ENCODE measurements at regions not wholly inside any gene's neighbourhood (a gene's known extent, or its start where the extent isn't known, plus 50 kb on each side); places are given as distances from the start of the nearest gene placed in this dataset.

DNA sequence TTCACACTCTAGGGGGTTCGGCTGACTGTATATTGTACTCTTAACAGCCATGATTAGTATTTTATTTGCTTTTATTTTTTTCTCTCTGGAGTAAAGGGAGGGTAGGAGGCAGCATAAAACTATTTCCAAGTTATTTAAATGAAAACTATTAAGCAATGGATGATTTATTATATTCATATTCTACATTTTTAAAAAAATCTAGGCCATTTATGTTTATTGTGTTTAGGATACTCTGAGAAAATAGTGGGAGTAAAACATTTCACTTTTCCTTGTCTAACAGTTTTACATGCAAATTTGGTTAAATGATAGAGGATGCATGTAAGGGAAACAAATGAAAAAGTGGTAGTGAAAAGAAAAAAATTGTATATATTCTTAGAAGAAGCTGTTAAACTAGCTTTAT is 276.3 kb downstream of the GAS1 start:
- no peak for DNase-seq (ENCODE audit: low read depth)
- TF ChIP-seq, protein P1, sequence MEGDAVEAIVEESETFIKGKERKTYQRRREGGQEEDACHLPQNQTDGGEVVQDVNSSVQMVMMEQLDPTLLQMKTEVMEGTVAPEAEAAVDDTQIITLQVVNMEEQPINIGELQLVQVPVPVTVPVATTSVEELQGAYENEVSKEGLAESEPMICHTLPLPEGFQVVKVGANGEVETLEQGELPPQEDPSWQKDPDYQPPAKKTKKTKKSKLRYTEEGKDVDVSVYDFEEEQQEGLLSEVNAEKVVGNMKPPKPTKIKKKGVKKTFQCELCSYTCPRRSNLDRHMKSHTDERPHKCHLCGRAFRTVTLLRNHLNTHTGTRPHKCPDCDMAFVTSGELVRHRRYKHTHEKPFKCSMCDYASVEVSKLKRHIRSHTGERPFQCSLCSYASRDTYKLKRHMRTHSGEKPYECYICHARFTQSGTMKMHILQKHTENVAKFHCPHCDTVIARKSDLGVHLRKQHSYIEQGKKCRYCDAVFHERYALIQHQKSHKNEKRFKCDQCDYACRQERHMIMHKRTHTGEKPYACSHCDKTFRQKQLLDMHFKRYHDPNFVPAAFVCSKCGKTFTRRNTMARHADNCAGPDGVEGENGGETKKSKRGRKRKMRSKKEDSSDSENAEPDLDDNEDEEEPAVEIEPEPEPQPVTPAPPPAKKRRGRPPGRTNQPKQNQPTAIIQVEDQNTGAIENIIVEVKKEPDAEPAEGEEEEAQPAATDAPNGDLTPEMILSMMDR (IDR thresholded peaks at IDR 0.05; ENCODE audit: low read depth, low read length, missing control alignments), result no peak
- no peak overlapping the region for H3K4me3 ChIP-seq (ENCODE audit: low read depth, low read length)

DNA sequence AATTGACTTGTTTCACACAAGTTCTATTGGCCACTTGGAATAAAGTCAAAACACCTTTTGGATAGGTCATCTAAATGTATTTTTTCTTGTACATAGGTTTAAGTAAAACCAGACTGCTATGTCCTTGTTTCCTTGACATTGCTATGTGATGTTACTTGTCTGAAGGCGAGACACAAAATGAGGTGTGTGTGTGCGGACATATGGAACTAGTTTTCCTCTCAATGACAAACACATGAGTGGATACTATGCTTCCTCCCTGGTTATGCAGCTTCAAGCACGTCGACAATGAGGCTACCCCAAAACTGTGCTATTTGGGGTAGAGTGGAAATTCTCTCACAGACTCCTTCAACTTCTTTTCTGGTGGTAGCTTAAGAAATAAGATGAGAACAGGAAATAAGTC is 276.8 kb downstream of the GAS1 start:
- TF ChIP-seq, protein P1 (IDR thresholded peaks at IDR 0.05; ENCODE audit: low read depth, low read length, missing control alignments), result no peak
- no peak overlapping the region for H3K4me3 ChIP-seq (ENCODE audit: low read depth, low read length)
- DNase-seq (ENCODE audit: low read depth), result no peak

DNA sequence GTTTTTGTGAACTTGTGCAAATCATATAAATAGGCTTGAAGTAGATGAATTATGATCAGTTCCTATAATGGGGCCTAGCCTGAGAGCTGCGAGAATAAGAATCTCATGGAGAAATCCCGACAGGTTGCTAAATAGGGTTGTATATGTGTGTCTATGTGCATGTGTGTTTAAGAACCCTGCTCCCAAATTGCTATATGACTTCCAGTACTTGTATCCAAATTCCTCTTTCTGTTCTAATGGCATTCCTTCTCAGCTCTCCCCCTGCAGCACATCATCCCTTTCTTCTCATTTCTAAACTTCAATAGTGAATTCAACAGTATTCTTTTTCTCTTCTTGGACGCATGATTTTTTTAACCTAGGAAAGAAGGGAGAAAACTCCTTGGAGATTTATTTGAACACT is 277.2 kb downstream of the GAS1 start:
- no peak for DNase-seq (ENCODE audit: low read depth)
- TF ChIP-seq, protein P1 (IDR thresholded peaks at IDR 0.05; ENCODE audit: low read depth, low read length, missing control alignments), result no peak
- H3K4me3 ChIP-seq (ENCODE audit: low read depth, low read length), result no peak overlapping the region

DNA sequence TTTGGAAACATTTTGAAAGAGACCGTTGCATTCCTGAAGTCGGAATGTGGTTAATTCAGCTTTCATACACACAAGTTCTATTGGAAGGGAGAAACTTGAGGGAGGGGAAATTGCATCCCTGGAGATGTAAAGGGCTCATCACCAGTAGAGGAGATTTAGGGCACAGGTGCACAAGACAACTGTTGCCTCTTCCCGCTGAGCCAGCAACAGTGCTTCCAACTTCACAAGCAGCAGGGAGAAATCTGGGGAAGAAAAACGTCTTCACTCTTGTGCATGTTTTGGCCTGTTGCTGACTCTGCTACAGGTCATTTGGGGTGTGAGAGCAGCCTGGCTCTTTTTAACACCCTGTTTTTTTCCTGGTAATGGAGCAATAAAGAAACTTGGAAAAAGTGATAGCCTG is 277.9 kb downstream of the GAS1 start:
- TF ChIP-seq, protein P1 (IDR thresholded peaks at IDR 0.05; ENCODE audit: low read depth, low read length, missing control alignments), result no peak
- DNase-seq (ENCODE audit: low read depth), result no peak
- no peak overlapping the region for H3K4me3 ChIP-seq (ENCODE audit: low read depth, low read length)

DNA sequence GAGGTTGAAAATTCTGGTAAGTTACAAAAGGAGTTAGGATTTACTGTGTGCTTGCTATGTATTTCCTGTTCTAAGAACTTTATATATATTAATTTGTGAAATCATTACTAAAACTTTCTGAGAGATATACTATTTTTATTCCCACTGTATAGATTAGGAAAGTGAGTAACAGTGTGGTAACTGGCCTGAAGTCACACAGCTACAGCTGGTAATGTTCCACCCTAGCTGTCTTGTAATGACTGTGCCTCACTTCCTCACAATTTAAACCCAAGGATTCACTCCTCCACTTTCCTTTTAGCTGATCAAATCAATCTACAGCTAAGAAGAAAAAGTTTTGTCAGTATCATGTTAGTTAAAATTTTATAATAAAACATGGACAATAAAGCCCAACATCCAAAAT is 278.8 kb downstream of the GAS1 start:
- TF ChIP-seq, protein P1 (IDR thresholded peaks at IDR 0.05; ENCODE audit: low read depth, low read length, missing control alignments), result no peak
- DNase-seq (ENCODE audit: low read depth), result no peak
- no peak overlapping the region for H3K4me3 ChIP-seq (ENCODE audit: low read depth, low read length)

DNA sequence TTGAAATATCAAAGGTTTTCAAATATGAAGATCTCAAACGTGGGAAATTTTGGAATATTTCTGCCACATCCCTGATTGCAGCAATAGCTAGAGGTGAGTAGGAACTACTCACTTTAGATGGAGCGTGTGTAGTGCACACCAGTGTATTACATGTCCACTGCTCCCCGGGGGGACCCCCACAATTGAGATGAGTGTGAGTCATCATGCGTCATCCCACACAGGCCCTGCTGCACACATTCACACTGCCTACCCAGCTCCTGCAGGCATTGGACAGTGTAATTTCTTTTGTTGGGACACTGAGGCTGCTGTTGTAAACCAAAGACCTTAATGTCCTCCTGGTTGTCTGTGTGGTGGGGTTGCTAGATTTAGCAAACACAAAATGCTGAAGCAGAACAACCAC is 280.0 kb downstream of the GAS1 start:
- TF ChIP-seq, protein P1 (IDR thresholded peaks at IDR 0.05; ENCODE audit: low read depth, low read length, missing control alignments), result no peak
- H3K4me3 ChIP-seq (ENCODE audit: low read depth, low read length), result no peak overlapping the region
- DNase-seq (ENCODE audit: low read depth), result no peak

DNA sequence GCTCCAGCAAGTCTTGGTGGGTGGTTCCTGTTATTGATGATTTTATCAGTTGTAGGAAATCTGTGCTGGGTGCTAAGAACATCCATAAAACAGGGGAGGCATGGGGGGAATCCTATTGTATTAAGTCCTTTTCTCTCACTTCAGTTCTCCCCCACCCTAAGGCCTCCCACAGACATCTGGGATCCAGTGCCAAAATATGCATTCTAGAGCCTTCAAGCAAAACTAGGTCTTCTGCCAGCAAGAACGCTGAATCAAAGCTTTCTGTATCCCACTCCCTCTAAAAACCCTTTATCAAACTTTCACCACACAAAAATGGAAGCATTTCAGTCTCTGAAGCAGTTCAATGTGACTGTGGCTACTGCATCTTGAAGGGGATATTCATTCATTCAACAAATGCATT is 281.9 kb downstream of the GAS1 start:
- TF ChIP-seq, protein P1 (IDR thresholded peaks at IDR 0.05; ENCODE audit: low read depth, low read length, missing control alignments), result no peak
- DNase-seq (ENCODE audit: low read depth), result no peak
- H3K4me3 ChIP-seq (ENCODE audit: low read depth, low read length), result no peak overlapping the region
